ENCODE measurements at regions not wholly inside any gene's neighbourhood (a gene's known extent, or its start where the extent isn't known, plus 50 kb on each side); places are given as distances from the start of the nearest gene placed in this dataset.

GRCh38 chr7:113486548-113486947 is 368.2 kb upstream of the SMIM30 start:
- no peak overlapping the region for H3K4ac ChIP-seq (ENCODE audit: low read depth, low read length)
- no peak overlapping the region for H4K8ac ChIP-seq (ENCODE audit: low read depth in 2 of 2, low read length in 2 of 2)
- ChIA-PET POLR2A (ENCODE audit: unreplicated experiment) (no interaction called here), CTCF (no interaction called here)
- H3K27me3 ChIP-seq (ENCODE audit: control insufficient read depth, insufficient read depth, low read length), result no peaks in the 10 kb centered on the region
- H3K4me2 ChIP-seq (ENCODE audit: low read depth, low read length), result no peak overlapping the region
- no peak overlapping the region for H3K18ac ChIP-seq (ENCODE audit: low read depth, low read length)
- no peaks in the 10 kb centered on the region for H3K9me1 ChIP-seq (ENCODE audit: insufficient read depth, low read length)
- no peaks in the 10 kb centered on the region for H3K79me1 ChIP-seq (ENCODE audit: low read depth in 1 of 2, low read length in 2 of 2)
- H3K36me3 ChIP-seq (ENCODE audit: control insufficient read depth, insufficient read depth, low read length), result no peaks in the 10 kb centered on the region
- H2AFZ ChIP-seq (replicated peaks; ENCODE audit: low read length, poor library complexity), result no peak overlapping the region
- intact Hi-C loops (cut with micrococcal nuclease) (no loop called here), dilution Hi-C loops (cut with HindIII; ENCODE audit: low sequenced_read_pairs, unreplicated experiment) (no loop called here), in situ Hi-C loops (cut with MboI; ENCODE audit: low sequenced_read_pairs) (no loop called here)
- TF ChIP-seq RCOR1 (IDR thresholded peaks at IDR 0.05; ENCODE audit: insufficient replicate concordance, low read length) (no peak), BHLHE40 (IDR thresholded peaks at IDR 0.05; ENCODE audit: low read depth, low read length) (no peak), USF2 (IDR thresholded peaks at IDR 0.05; ENCODE audit: low read depth, low read length) (no peak), MAFK (IDR thresholded peaks at IDR 0.05; ENCODE audit: low read depth, low read length) (no peak), MXI1 (IDR thresholded peaks at IDR 0.05; ENCODE audit: borderline replicate concordance, low read depth, low read length) (no peak), SMC3 (IDR thresholded peaks at IDR 0.05; ENCODE audit: low read depth, low read length) (no peak), MAZ (IDR thresholded peaks at IDR 0.05; ENCODE audit: borderline replicate concordance, low read depth, low read length) (no peak), CEBPB (IDR thresholded peaks at IDR 0.05; ENCODE audit: low read depth, low read length) (no peak), RAD21 (IDR thresholded peaks at IDR 0.05; ENCODE audit: low read length) (no peak), RFX5 (IDR thresholded peaks at IDR 0.05; ENCODE audit: low read depth, low read length) (no peak), POLR2A (IDR thresholded peaks at IDR 0.05; ENCODE audit: low read depth, low read length) (no peak)
- H3K9me3 ChIP-seq (ENCODE audit: control insufficient read depth, insufficient read depth, low read length), result peaks cover 2% of the 10 kb centered on the region; the same call in 1 of the 2 replicates
- no peak overlapping the region for H2BK120ac ChIP-seq (ENCODE audit: low read depth, low read length)
- H3K23ac ChIP-seq (ENCODE audit: low read depth, low read length), result no peak overlapping the region
- BruUV-seq (replicated peaks), result no TSS peak
- no peaks in the 10 kb centered on the region for H4K20me1 ChIP-seq (ENCODE audit: insufficient read depth, low read length)
- H4K91ac ChIP-seq (ENCODE audit: insufficient read depth, low read depth, low read length), result no peak overlapping the region
- H3K14ac ChIP-seq (replicated peaks; ENCODE audit: low read depth, low read length), result no peak overlapping the region
- WGBS, 2 experiments (ENCODE audit: extremely low coverage in 2 of 2, insufficient read length in 1 of 2), result no CpG with 5 or more reads among the region's 2 CpGs
- H3K27ac ChIP-seq (ENCODE audit: insufficient read depth, low read length), result no peak overlapping the region
- DNase-seq (no peak), ATAC-seq (ENCODE audit: low read depth) (no peak)
- H2BK15ac ChIP-seq (ENCODE audit: low read depth, low read length), result no peak overlapping the region
- no peak overlapping the region for H2AK9ac ChIP-seq (replicated peaks; ENCODE audit: low read depth, low read length, poor library complexity)
- H3K4me3 ChIP-seq (ENCODE audit: insufficient read depth, low read depth, low read length), result no peak overlapping the region
- H2AK5ac ChIP-seq (ENCODE audit: low read depth, low read length), result no peak overlapping the region
- H3K56ac ChIP-seq (ENCODE audit: extremely low read depth, insufficient read depth, low read length), result no peak overlapping the region
- no peak overlapping the region for H4K5ac ChIP-seq (ENCODE audit: low read depth, low read length)
- H3K4me1 ChIP-seq (ENCODE audit: control insufficient read depth, insufficient read depth, low read length), result no peaks in the 10 kb centered on the region
- H2BK20ac ChIP-seq (ENCODE audit: low read depth, low read length), result no peak overlapping the region
- no peak overlapping the region for H2BK5ac ChIP-seq (ENCODE audit: low read depth, low read length, poor library complexity, severe bottlenecking)
- no peak overlapping the region for H3K9ac ChIP-seq (ENCODE audit: low read depth, low read length)

Measured in IMR-90 (cell line).